ENCODE measurements at regions not wholly inside any gene's neighbourhood (a gene's known extent, or its start where the extent isn't known, plus 50 kb on each side); places are given as distances from the start of the nearest gene placed in this dataset.
"Not testable (repeated sequence)": the region's sequence is repeated elsewhere in the genome, so short reads cannot be mapped to it uniquely, and the experiment has no call there.

GRCh38 chr3:140752499-140752898 lies 74.6 kb downstream of the TRIM42 start:
- DNase-seq = no peak

GRCh38 chr3:140753865-140754754 lies 76.2 kb downstream of the TRIM42 start:
- no peak for DNase-seq

GRCh38 chr3:140754936-140755335 lies 77.1 kb downstream of the TRIM42 start:
- DNase-seq = no peak

GRCh38 chr3:140756240-140757016 lies 78.6 kb downstream of the TRIM42 start:
- no peak for DNase-seq

- no peak for DNase-seq
Measured at GRCh38 chr3:140758791-140759444, 81.1 kb downstream of the TRIM42 start.

GRCh38 chr3:140760324-140761075 lies 82.6 kb downstream of the TRIM42 start:
- DNase-seq = no peak

GRCh38 chr3:140761076-140761639 lies 83.3 kb downstream of the TRIM42 start:
- DNase-seq = no peak

- no peak for DNase-seq
Measured at GRCh38 chr3:140762746-140763145, 84.9 kb downstream of the TRIM42 start.

GRCh38 chr3:140763532-140763931 lies 85.7 kb downstream of the TRIM42 start:
- no peak for DNase-seq

- DNase-seq = no peak
Measured at GRCh38 chr3:140765246-140765645, 87.4 kb downstream of the TRIM42 start.

- no peak for DNase-seq
Measured at GRCh38 chr3:140766465-140766864, 88.6 kb downstream of the TRIM42 start.

- no peak for DNase-seq
Measured at GRCh38 chr3:140767566-140767965, 89.7 kb downstream of the TRIM42 start.

GRCh38 chr3:140768941-140769340 lies 91.1 kb downstream of the TRIM42 start:
- DNase-seq = no peak

- DNase-seq = no peak
Measured at GRCh38 chr3:140769951-140770350, 92.1 kb downstream of the TRIM42 start.

- no peak for DNase-seq
Measured at GRCh38 chr3:140770977-140771667, 93.3 kb downstream of the TRIM42 start.

GRCh38 chr3:140777631-140778233 lies 99.9 kb downstream of the TRIM42 start:
- DNase-seq = no peak

- DNase-seq = no peak
Measured at GRCh38 chr3:140791368-140791767, 113.5 kb downstream of the TRIM42 start.

GRCh38 chr3:140794507-140794906 lies 116.6 kb downstream of the TRIM42 start:
- no peak for DNase-seq

GRCh38 chr3:140802898-140803297 lies 125.0 kb downstream of the TRIM42 start:
- DNase-seq = not testable (repeated sequence)

GRCh38 chr3:140809316-140809715 lies 131.5 kb downstream of the TRIM42 start:
- no peak for DNase-seq

Data from CD4-positive, alpha-beta T cell treated with Interleukin-17A for 4 hours (primary cell).